Activated CD4-positive, alpha-beta T cell treated with anti-CD3 and anti-CD28 coated beads, Interleukin-2, amount 50 U/mL, for 24 hours (primary cell): ENCODE measurements at regions not wholly inside any gene's neighbourhood (a gene's known extent, or its start where the extent isn't known, plus 50 kb on each side); places are given as distances from the start of the nearest gene placed in this dataset.

Source experiments
- DNase-seq, 2 donors: peaks; one replicate each; pipeline ENCODE4 v3.0.0-alpha.2; 2020; ENCODE audit warnings: low read depth in 1 of 2, low spot score in 1 of 2

DNA sequence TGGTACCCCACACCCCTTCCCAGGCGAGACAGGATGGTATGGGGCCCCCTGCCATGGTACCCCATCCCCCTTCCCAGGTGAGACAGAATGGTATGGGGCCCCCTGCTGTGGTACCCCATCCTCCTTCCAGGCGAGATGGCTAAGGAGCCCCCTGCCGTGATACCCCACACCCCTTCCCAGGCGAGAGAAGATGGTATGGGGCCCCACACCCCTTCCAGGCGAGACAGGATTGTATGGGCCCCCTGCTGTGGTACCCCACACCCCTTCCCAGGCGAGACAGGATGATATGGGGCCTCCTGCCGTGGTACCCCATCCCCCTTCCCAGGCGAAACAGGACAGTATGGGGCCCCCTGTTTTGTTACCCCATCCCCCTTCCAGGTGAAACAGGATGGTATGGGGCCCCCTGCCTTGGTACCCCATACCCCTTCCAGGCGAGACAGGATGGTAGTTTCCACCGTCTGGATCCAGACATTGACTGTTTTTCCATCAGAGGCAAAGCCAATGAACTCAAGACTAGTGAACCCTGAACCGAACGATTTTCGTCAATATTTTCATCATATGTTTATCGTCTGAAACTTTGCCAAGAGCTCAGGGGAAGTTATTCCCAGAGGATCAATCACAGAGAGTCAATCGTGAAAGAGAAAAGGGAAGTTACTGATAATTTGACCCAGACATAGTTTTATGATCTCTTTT is 75.0 kb downstream of the MYCN start:
- no peak for DNase-seq

DNA sequence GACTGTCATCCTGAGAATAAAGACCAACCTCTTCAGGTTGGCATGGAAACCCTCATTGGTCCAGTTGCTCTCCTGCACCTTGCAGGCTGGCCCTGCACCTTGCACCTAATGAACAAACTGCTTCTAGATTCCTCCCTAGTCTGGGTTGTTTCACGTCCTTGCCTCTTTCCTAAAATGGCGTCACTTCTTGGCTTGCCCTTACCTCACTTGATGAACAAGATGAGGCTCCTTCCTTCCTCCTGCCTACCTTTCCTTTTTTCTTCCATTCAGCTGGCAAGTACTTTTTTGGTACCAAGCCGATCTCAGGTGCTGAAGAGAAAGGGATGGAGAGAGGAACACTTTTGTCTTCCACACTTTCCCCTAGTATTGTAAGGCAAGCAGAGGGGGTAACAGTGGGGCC is 74.5 kb downstream of the MYCN start:
- no peak for DNase-seq

DNA sequence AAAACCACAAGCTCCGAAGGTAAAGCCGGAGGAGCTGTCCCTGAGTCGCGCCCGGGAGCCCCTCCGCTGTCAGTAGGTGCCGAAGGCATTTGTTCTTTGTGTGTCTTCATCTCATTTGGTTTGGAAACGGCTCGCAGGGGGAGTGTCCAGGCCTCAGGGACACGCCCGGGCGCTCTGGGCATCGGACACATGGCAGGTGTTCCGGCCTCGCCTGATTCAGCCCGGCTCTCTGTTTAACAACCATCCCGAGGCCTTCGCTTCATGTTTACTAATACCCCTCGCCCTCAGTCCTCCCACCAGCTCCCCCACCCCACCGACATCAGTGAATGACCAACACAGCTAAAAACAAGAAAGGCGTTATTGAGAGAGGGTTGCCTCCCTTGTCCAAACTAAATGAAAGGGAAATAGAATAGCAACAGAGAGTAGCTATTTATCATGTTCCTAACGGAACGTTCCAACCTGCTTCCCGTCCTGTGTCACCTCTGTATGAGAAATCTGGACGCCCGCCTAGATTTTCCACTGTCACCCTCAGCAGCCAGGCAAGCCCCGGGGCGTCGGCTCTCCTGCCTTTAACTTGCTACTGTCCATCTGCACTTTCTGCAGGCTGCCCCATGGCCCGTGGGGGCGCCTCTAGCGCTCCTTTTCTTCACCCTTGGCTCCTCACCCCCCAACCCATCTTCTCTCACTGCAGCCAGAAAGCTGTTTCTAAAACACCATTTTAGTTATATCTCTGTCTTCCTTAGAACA is 73.9 kb downstream of the MYCN start:
- DNase-seq, result no peak

DNA sequence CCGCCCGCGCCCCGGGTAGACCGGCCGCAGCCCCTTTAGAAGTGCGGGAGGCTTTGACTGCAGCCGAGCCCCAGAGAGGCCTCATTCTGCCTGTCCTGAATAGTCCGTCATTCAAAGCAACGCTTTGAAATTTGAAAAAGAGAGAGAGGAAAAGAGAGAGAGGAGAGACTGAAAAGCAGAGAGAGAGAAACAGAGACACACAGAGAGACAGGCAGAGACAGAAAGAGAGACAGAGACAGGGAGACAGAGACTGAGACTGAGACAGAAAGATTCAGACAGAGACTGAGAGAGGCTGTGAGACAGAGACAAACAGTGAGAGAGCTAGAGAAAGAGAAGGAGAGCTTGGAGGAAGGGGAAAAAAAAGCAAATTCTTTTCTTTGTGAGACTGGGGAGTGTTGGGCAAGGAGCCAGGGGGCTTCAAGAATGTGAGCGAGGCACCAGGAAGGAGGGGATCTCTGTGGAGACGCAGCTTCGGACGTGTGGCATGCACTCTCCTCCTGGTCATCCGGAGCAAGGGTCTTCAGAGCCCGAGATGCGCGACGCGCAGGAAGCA is 73.1 kb downstream of the MYCN start:
- DNase-seq, result no peak

DNA sequence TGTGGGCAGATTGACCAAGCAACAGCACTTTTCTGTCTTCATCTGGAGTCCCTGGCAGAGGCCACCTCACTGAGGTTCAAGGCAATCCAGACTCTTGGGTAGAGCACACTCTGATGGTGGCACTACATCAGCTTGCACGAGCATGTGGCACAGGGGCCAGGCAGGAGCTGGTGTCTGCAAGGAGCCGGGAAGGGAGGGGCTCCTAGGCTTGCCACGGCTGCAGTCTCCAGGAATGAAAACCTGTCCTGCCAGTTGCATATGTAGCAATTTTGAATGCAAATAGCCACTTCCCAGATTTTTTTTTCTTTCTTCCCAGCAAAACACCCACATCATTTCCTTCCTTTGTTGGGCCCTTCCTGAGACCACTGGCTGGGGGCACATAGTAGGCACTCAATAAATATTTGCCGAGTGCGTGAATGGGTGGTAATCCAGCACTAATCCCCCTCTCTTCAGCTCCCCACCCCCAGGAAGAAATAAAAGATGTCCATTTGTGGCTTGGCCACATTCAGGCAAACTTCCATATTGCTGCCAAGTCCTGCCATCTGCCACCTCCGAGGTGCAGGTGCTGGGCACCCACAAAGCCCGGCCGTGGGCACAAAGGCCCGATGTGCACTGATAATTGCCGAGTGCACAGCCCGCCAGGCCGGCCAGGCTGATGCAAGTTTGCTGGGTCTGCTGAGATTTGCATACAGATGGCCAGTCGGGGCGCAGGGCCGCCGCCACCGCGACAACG is 72.4 kb downstream of the MYCN start:
- no peak for DNase-seq

DNA sequence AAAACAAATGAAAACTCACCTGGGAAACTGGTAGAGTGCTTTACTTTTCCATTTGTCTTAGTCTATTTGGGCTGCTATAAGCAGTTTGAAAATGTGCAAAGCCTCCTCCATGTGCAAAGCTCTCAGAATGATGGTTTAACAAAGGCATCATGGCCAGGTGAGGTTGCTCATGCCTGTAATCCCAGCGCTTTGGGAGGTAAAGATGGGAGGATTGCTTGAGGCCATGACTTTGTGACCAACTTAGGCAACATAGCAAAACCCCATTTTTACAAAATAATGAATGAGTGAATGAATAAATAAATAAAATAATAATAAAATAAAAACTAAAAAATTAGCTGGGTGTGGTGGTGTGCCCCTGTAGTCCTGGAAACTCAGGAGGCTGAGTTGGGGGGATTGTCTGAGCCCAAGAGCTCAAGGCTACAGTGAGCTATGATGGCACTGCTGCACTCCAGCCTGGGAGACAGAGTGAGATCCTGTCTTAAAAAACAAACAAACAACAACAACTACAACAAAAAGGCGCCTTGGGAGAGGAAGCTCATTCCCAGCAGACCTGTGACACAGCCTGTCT is 71.8 kb downstream of the MYCN start:
- DNase-seq, result no peak

DNA sequence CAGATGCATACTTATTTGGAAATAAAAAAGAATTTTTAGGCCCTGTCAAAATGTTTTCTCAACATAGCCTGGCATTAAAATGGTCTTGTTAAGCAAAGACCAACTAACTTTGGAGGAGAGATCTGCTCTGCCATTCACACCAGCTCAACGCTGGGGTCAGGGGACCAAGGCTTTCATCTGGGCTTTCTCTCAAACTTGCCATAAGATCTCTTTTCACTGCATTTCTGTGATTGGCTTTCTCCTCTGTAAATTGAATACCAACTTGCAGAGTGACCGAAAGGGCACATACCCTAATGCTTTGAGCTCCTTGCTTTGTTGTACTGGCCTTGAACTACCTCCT is 71.2 kb downstream of the MYCN start:
- DNase-seq, result no peak

DNA sequence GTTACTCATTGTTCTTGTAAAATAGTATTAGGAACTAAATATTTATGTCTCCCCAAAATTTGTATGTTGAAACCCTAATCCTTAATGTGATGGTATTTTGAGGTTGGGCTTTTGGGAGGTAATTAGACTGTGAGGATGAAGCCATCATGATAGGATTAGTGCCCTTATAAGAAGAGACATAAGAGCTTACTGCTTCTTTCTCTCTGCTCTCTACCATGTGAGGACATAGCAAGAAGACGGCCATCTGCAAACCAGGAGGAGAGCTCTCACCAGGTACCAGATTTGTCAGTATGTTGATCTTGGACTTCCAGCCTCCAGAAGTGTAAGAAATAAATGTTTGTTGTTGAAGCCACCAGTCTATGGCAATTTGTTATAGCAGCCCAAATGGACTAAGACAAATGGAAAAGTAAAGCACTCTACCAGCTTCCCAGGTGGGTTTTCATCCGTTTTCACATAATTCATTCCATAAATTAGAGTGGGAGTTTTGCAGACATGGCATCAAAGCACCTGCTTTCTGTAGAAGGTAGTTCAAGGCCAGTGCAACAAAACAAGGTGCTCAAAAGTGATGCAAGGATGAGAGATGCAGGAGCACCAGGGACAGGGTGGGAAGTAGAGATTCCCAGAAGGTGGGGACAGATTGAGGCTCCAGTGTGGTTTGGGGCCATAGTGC is 70.7 kb downstream of the MYCN start:
- no peak for DNase-seq

DNA sequence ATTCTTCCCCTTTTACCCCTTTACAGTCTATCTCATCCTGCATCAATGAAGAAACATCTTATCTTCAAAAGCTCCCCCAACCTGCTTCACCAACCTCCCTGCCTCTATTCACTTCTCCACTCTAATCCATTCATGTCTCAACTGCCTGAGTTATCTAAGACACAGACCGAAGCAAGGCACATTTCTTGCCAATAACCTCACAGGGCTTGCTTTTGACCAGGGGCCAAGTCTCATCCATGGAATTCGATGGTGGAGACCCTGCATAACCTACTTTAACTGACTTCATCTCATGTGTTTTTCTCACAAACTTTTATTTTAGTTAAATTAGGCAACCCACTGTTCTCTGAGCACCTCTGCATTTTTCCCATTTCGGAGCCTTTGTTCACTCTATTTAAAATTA is 69.7 kb downstream of the MYCN start:
- DNase-seq, result no peak

DNA sequence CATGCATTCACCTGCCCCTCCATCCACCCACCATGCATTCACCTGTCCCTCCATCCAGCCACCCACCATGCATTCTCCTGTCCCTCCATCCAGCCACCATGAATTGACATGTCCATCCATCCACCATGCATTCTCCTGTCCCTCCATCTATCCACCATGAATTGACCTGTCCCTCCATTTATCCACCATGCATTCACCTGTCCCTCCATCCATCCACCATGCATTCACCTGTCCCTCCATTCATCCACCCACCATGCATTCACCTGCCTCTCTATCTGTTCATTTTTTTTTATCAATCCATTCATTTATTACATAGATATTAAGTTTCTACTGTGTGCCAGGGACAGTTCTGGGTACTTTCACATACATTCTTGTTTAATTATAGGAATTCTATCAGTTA is 69.2 kb downstream of the MYCN start:
- no peak for DNase-seq

DNA sequence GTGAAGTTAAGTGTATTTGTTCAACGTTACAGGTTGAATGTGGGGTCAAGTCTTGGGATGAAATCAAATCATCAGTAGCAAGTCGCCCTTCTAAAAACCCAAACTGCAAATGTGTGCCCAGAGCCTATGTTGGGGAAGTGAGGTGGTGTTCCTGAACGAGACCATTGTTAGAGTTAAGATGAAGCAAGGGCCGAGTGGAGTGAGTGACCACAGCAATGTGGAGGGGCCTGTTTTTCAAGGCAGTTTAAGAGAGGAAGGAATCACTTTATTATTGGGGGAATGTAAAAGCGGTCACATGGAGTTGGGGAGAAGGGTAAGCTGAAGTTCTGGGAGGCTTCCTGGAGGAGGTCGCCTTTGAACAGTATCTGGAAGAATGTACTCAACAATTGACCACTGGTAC is 68.5 kb downstream of the MYCN start:
- no peak for DNase-seq

DNA sequence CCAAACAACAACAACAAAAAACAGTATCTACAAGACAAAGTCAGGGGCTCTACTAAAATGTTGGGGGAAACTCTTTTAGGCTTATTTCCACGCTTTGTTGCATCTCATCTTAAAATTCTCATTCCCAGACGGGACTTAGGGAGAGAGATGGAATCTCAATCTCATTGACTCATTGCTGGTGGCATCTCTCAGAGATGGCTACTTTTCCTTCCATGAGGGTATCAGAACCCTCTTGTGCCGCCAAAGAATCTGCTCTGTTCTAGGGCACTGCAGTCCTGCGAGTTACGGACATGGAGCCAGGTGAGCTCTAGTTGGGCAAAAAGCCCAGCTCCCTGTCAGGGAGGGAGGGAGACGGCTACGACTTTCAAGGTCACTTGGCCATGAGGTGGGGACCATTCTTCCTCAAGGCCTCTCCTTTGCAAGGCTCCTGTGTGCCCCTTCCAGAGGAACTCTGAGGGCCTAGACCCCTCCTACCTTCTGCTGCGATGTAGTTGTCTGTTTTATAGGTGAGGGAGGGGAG is 68.0 kb downstream of the MYCN start:
- no peak for DNase-seq

DNA sequence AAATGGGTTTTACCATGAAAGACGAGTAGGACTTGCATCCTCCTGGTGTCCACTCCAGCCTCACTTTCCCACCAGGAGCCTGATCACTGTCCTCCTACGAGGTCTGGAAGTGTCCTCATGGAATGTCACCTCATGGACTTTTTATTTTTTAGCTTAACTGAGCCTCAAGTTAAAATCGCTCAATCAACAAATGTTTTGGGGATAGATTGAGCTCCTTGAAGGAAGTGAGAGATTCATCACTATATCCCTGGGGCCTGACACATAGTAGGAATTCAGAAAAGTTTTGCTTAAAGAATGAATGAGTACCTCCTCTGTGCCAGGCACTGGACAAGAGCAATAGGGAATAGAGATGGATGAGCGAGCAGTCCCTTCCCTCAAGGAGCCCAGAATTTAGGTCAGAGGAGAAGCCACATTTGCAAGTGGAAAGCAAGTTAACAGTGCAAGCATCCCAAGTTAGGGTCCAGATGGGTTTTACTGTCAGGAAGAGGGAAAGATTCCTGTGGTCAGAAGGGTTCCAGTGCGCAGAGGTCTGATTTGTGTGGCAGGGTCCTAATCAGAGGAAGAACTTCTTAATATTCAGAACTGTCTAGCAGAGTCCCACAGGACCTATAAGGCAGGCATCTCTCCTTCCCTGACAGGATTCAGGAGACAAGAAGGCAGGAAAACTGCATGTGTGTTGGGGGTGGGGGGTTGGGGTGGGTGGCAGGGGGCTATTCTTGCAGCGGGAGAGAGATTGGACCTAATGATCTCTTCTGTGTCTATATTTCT is 67.0 kb downstream of the MYCN start:
- DNase-seq, result no peak

DNA sequence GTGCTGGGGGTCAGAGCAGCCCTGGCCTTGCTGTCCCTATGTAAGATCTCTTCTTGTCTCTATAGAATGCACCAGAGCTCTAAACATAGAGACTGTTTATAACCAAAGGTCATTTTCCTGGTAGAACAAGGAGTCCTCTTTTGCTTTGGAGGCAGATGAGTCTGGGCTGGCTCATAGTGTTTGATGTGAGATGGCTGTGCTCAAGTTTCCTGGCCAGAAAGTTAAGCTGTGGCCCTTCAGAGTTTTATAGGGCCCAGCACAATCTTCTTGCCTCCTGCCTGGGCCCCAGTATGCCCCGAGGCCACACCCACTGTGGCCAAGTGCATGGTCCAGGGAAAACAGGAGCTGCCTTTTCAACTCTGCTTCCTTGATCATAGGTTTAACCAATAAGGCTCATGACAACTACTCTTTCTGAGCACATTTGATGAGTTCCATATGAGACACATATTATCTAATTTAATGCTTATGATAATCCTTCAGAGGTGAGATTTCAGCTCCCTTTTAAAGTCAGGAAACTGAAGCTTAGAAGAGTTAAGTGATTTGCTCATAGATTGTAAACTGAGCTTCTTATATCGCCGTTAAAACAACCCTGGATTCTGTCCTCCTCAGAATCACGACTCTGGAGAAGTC is 66.3 kb downstream of the MYCN start:
- DNase-seq, result no peak

DNA sequence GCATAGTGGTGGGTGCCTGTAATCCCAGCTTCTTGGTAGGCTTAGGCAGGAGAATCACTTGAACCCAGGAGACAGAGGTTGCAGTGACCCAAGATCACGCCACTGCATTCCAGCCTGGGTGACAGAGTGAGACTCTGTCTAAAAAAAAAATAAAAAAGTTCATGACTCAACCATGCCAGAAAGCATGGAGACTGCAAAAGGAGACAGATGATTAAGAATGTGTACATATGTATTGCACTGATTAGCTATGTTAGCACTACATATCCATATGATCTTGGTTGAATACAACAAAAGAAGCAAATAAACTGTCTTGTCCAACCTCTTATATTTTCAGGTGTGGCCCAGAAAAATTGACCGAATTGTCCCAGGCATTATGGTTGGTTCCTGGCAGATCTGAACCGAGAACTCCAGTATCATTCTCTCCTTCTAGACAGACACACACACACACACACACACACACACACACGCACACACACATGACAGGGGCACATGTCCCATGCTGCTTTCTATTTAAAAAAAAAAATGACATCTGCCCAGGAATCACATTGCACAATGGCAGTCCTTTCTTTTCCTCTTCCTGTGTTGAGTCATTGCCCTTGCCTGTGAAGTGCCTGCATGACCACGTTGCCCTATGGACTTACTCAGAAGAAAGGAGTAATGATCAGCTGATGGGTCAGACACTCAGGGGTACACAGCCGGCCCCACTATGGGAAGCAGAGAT is 65.6 kb downstream of the MYCN start:
- DNase-seq, result no peak

DNA sequence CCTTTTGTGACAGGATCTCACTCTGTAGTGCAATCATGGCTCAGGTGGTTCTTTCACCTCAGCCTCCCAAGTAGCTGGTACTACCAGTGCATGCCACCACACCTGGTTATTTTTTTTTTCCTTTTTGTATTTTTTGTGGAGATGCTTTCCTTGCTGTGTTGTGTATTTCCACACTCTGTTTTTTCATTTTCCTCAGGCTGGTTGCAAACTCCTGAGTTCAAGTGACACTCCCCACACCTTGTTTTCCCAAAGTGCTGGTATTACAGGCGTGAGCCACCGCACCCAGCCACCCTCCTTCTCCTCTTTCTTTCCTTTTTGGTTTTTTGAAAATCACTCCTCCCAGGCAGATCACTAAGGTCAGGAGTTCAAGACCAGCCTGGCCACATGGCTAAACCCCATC is 65.0 kb downstream of the MYCN start:
- no peak for DNase-seq

DNA sequence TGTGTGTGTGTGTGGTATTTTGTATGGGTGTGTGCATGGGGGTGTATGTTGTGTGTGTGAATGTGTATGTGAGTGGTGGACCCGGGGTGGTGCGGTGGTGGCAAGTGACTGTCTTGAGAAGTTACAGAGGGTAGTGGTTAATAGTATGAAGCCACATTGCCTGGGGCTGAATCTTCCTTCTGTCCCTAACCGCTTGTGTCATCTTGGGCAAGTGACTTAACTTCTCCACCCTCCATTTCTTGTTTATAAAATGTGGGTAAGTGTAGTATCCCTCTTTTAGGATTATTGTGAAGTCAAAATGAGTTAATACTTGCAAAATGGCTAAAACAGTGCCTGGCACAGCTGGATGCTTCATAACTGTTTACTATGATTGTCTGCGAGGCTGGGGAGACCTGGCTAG is 63.5 kb downstream of the MYCN start:
- DNase-seq, result no peak

DNA sequence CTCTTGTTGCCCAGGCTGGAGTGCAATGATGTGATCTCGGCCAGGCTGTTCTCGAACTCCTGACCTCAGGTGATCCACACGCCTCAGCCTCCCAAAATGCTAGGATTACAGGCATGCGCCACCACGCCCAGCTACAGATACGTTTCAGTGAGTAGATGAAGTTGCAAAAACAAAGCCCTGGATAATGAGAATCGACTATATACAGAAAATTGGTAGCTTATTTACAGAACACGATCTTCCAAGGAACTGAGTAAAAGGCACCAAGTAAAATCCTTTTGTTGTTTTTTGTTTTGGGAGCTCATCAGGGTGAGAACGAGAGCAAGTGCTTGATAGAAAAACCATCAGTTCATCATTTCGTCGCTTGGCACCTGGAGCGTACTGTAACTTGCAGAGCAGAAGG is 62.8 kb downstream of the MYCN start:
- no peak for DNase-seq

DNA sequence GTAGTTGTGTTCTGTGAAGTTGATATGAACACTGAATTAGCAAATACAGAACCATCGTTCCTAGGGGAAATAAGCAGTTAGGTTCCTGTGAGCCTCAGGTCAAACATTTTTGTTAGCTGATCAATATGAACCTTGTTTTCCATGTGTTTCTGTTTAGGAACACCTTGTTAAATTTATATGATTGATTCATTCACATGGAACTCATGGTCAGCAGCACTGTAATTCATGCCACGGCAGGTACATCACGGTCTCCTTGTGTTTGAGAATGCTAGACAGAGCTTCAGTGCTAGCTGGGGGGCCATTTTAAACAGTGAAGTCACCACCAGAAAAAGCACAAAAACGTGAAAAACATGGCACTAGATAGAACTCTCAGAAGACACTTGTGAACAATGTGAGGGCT is 62.2 kb downstream of the MYCN start:
- no peak for DNase-seq
